ENCODE measurements at regions not wholly inside any gene's neighbourhood (a gene's known extent, or its start where the extent isn't known, plus 50 kb on each side); places are given as distances from the start of the nearest gene placed in this dataset.

GRCh38 chr7:113996405-113996804, 77.6 kb upstream of the PPP1R3A start:
- TF ChIP-seq CEBPB (IDR thresholded peaks at IDR 0.05; ENCODE audit: low read depth) (no peak), ZNF274 (IDR thresholded peaks at IDR 0.05; ENCODE audit: low read depth, low read length) (no peak), TCF7L2 (IDR thresholded peaks at IDR 0.05; ENCODE audit: borderline replicate concordance, extremely low read depth, insufficient read depth, insufficient read length) (no peak), EGR1 (IDR thresholded peaks at IDR 0.05; ENCODE audit: low read depth) (no peak), POLR2A (IDR thresholded peaks at IDR 0.05; ENCODE audit: borderline replicate concordance, extremely low read depth, insufficient read depth, insufficient read length) (no peak), EZH2 (IDR thresholded peaks at IDR 0.05) (no peak), RAD21 (IDR thresholded peaks at IDR 0.05; ENCODE audit: low read depth) (no peak), SRF (IDR thresholded peaks at IDR 0.05; ENCODE audit: low read depth) (no peak), SIN3A (IDR thresholded peaks at IDR 0.05; ENCODE audit: low read depth) (no peak), CBX3 (IDR thresholded peaks at IDR 0.05; ENCODE audit: low read depth) (no peak), SP1 (IDR thresholded peaks at IDR 0.05; ENCODE audit: low read depth) (no peak)
- TF ChIP-seq, protein P1, sequence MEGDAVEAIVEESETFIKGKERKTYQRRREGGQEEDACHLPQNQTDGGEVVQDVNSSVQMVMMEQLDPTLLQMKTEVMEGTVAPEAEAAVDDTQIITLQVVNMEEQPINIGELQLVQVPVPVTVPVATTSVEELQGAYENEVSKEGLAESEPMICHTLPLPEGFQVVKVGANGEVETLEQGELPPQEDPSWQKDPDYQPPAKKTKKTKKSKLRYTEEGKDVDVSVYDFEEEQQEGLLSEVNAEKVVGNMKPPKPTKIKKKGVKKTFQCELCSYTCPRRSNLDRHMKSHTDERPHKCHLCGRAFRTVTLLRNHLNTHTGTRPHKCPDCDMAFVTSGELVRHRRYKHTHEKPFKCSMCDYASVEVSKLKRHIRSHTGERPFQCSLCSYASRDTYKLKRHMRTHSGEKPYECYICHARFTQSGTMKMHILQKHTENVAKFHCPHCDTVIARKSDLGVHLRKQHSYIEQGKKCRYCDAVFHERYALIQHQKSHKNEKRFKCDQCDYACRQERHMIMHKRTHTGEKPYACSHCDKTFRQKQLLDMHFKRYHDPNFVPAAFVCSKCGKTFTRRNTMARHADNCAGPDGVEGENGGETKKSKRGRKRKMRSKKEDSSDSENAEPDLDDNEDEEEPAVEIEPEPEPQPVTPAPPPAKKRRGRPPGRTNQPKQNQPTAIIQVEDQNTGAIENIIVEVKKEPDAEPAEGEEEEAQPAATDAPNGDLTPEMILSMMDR (IDR thresholded peaks at IDR 0.05 in 2 of 3, conservative IDR thresholded peaks at IDR 0.05 in 1 of 3; ENCODE audit: borderline replicate concordance in 1 of 3, insufficient read depth in 1 of 3, low read depth in 2 of 3, low read length in 2 of 3), result no peak
- TF ChIP-seq, protein P2, sequence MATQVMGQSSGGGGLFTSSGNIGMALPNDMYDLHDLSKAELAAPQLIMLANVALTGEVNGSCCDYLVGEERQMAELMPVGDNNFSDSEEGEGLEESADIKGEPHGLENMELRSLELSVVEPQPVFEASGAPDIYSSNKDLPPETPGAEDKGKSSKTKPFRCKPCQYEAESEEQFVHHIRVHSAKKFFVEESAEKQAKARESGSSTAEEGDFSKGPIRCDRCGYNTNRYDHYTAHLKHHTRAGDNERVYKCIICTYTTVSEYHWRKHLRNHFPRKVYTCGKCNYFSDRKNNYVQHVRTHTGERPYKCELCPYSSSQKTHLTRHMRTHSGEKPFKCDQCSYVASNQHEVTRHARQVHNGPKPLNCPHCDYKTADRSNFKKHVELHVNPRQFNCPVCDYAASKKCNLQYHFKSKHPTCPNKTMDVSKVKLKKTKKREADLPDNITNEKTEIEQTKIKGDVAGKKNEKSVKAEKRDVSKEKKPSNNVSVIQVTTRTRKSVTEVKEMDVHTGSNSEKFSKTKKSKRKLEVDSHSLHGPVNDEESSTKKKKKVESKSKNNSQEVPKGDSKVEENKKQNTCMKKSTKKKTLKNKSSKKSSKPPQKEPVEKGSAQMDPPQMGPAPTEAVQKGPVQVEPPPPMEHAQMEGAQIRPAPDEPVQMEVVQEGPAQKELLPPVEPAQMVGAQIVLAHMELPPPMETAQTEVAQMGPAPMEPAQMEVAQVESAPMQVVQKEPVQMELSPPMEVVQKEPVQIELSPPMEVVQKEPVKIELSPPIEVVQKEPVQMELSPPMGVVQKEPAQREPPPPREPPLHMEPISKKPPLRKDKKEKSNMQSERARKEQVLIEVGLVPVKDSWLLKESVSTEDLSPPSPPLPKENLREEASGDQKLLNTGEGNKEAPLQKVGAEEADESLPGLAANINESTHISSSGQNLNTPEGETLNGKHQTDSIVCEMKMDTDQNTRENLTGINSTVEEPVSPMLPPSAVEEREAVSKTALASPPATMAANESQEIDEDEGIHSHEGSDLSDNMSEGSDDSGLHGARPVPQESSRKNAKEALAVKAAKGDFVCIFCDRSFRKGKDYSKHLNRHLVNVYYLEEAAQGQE (IDR thresholded peaks at IDR 0.05; ENCODE audit: low read depth), result no peak

Measured in HCT116 (cell line).